Skeletal muscle tissue (tissue), 3 donors: ENCODE measurements at regions not wholly inside any gene's neighbourhood (a gene's known extent, or its start where the extent isn't known, plus 50 kb on each side); places are given as distances from the start of the nearest gene placed in this dataset.

Experiments used
- H3K27ac ChIP-seq: one replicate; pipeline ENCODE4 v1.7.0; 2013; ENCODE audit warnings: mild to moderate bottlenecking, low read depth, low read length, inconsistent platforms
- H3K27me3 ChIP-seq, 3 donors: one replicate each; pipeline ENCODE4 v1.7.0; 2013; ENCODE audit warnings: low read length in 3 of 3; ENCODE audit not compliant: control insufficient read depth in 3 of 3, insufficient read depth in 3 of 3
- H3K36me3 ChIP-seq, 3 donors: one replicate each; pipeline ENCODE4 v1.7.0; 2013; ENCODE audit warnings: low read length in 3 of 3; ENCODE audit not compliant: control insufficient read depth in 3 of 3, insufficient read depth in 3 of 3
- H3K4me1 ChIP-seq, 3 donors: one replicate each; pipeline ENCODE4 v1.7.0; 2013; ENCODE audit warnings: low read length in 3 of 3, mild to moderate bottlenecking in 3 of 3; ENCODE audit not compliant: control insufficient read depth in 3 of 3, insufficient read depth in 3 of 3
- H3K4me3 ChIP-seq, 3 donors: one replicate each; pipeline ENCODE4 v1.7.0; 2013; ENCODE audit warnings: low read length in 3 of 3
- H3K9ac ChIP-seq, 3 donors: one replicate each; pipeline ENCODE4 v1.7.0; 2013; ENCODE audit warnings: low read length in 3 of 3, mild to moderate bottlenecking in 3 of 3, moderate library complexity in 2 of 3, low read depth in 1 of 3
- H3K9me3 ChIP-seq, 3 donors: one replicate each; pipeline ENCODE4 v1.7.0; 2013; ENCODE audit warnings: low read length in 3 of 3; ENCODE audit not compliant: control insufficient read depth in 3 of 3
- donor health status: Osteomylitis.

- Histone ChIP-seq H3K9ac (no peak overlapping the region), H3K27me3 (no peaks in the 10 kb centered on the region), H3K27ac (no peak overlapping the region), H3K9me3 (no peaks in the 10 kb centered on the region), H3K4me1 (no peaks in the 10 kb centered on the region), H3K4me3 (no peak overlapping the region), H3K36me3 (no peaks in the 10 kb centered on the region)
Measured at GRCh38 chr4:148774134-148774533, 331.9 kb upstream of the NR3C2 start.

- no peaks in the 10 kb centered on the region for H3K9me3 ChIP-seq
- no peak overlapping the region for H3K4me3 ChIP-seq
- no peaks in the 10 kb centered on the region for H3K27me3 ChIP-seq
- H3K27ac ChIP-seq: no peak overlapping the region
- no peak overlapping the region for H3K9ac ChIP-seq
- no peaks in the 10 kb centered on the region for H3K36me3 ChIP-seq
- no peaks in the 10 kb centered on the region for H3K4me1 ChIP-seq
Measured at GRCh38 chr4:148773313-148773712, 331.1 kb upstream of the NR3C2 start.

GRCh38 chr4:148770848-148771247 lies 328.6 kb upstream of the NR3C2 start:
- Histone ChIP-seq H3K4me1 (no peaks in the 10 kb centered on the region), H3K9me3 (no peaks in the 10 kb centered on the region), H3K9ac (no peak overlapping the region), H3K27ac (no peak overlapping the region), H3K4me3 (no peak overlapping the region), H3K27me3 (no peaks in the 10 kb centered on the region), H3K36me3 (no peaks in the 10 kb centered on the region)

- Histone ChIP-seq H3K9me3 (no peaks in the 10 kb centered on the region), H3K27me3 (no peaks in the 10 kb centered on the region), H3K36me3 (no peaks in the 10 kb centered on the region), H3K9ac (no peak overlapping the region), H3K4me3 (no peak overlapping the region), H3K4me1 (no peaks in the 10 kb centered on the region), H3K27ac (no peak overlapping the region)
Measured at GRCh38 chr4:148770377-148770776, 328.2 kb upstream of the NR3C2 start.

GRCh38 chr4:148764720-148765119 lies 322.5 kb upstream of the NR3C2 start:
- H3K9ac ChIP-seq: no peak overlapping the region

GRCh38 chr4:148757171-148757570 lies 315.0 kb upstream of the NR3C2 start:
- Histone ChIP-seq H3K9ac (no peak overlapping the region), H3K27me3 (no peaks in the 10 kb centered on the region), H3K36me3 (no peaks in the 10 kb centered on the region), H3K9me3 (no peaks in the 10 kb centered on the region), H3K4me1 (no peaks in the 10 kb centered on the region), H3K4me3 (no peak overlapping the region), H3K27ac (no peak overlapping the region)

More at GRCh38 chr4:148764720-148765119, 322.5 kb upstream of the NR3C2 start:
- Histone ChIP-seq H3K27ac (no peak overlapping the region), H3K4me1 (no peaks in the 10 kb centered on the region), H3K4me3 (no peak overlapping the region), H3K36me3 (no peaks in the 10 kb centered on the region), H3K27me3 (no peaks in the 10 kb centered on the region), H3K9me3 (no peaks in the 10 kb centered on the region)

GRCh38 chr4:148749403-148749802 lies 307.2 kb upstream of the NR3C2 start:
- Histone ChIP-seq H3K27ac (no peak overlapping the region), H3K4me1 (no peaks in the 10 kb centered on the region), H3K9me3 (no peaks in the 10 kb centered on the region), H3K9ac (no peak overlapping the region), H3K4me3 (no peak overlapping the region), H3K27me3 (no peaks in the 10 kb centered on the region), H3K36me3 (no peaks in the 10 kb centered on the region)

- H3K27ac ChIP-seq: no peak overlapping the region
- no peaks in the 10 kb centered on the region for H3K4me1 ChIP-seq
- H3K36me3 ChIP-seq: no peaks in the 10 kb centered on the region
- H3K27me3 ChIP-seq: no peaks in the 10 kb centered on the region
- no peak overlapping the region for H3K9ac ChIP-seq
- no peaks in the 10 kb centered on the region for H3K9me3 ChIP-seq
- no peak overlapping the region for H3K4me3 ChIP-seq
Measured at GRCh38 chr4:148747721-148748268, 305.6 kb upstream of the NR3C2 start.

GRCh38 chr4:148740701-148741100 lies 298.5 kb upstream of the NR3C2 start:
- no peaks in the 10 kb centered on the region for H3K27me3 ChIP-seq
- H3K4me3 ChIP-seq: no peak overlapping the region
- H3K9ac ChIP-seq: no peak overlapping the region
- H3K36me3 ChIP-seq: no peaks in the 10 kb centered on the region
- no peaks in the 10 kb centered on the region for H3K9me3 ChIP-seq
- no peak overlapping the region for H3K27ac ChIP-seq
- H3K4me1 ChIP-seq: no peaks in the 10 kb centered on the region

- no peaks in the 10 kb centered on the region for H3K4me1 ChIP-seq
- no peak overlapping the region for H3K27ac ChIP-seq
- no peak overlapping the region for H3K4me3 ChIP-seq
- no peaks in the 10 kb centered on the region for H3K36me3 ChIP-seq
- peaks cover 0 to 2% (median 0%) of the 10 kb centered on the region in 3 donors for H3K9me3 ChIP-seq
- no peak overlapping the region for H3K9ac ChIP-seq
- no peaks in the 10 kb centered on the region for H3K27me3 ChIP-seq
Measured at GRCh38 chr4:148737061-148737770, 295.0 kb upstream of the NR3C2 start.
